ENCODE measurements at regions not wholly inside any gene's neighbourhood (a gene's known extent, or its start where the extent isn't known, plus 50 kb on each side); places are given as distances from the start of the nearest gene placed in this dataset.
A peak's percentile ranks its signal among the peaks of the same experiment; 100 is the strongest.

DNA sequence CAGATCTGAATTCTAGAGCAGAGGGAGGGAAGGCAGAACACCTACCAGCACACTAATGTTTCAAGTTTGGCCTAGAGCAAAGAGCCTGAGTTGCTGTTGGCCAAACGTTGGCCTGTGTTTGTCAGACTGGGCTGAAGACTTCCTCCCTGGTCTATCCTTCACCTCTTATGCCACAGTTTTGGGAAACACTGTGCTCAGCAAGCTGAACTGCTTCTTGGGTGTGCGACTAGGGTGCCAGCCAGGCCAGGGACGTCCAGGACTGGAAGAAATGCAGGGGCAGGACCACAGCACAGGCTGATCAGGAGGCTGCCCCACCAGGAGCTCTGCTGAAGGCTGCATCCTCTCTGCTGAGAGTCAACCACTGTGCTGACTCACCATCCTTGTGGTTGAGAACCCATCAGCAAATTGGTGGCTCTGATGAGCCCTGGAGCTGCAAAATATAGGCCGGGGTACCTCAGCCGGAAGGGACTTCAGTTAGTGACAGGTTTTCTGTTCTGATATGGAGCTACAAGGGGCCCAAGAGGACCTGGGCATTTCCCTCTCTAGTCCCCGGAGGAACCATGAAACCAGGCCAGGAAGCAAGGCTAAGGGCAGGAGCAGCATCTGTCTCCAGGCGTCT, 131.6 kb upstream of the RASGRP1 start:
- no peak for DNase-seq (ENCODE audit: low spot score)

- DNase-seq (ENCODE audit: low spot score), result no peak
Observed at GRCh38 chr15:38696790-38697495, 132.3 kb upstream of the RASGRP1 start.

DNA sequence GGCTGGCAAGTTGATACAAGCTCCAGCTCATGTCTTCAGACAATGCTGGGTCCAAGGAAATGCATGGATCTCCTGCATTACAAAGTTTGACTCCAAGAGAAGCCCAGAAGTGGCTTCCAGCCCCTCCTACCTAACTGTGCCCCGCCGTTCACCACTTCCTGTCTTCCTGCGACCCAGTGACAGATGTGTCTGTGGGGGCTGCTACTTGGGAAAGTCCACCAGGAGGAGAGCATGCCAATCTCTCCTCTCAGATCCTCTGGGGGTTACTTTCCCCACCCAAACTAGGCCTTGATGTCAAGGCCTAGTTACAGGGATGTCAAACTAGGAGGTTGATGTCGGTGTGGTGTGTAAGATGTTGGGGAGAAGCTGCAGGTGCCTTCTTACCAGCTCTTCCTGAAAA, 133.6 kb upstream of the RASGRP1 start:
- DNase-seq (ENCODE audit: low spot score), result no peak

- peak; percentile 69 for DNase-seq (ENCODE audit: low spot score)
Observed at GRCh38 chr15:38699633-38700230, 135.1 kb upstream of the RASGRP1 start.

- no peak for DNase-seq (ENCODE audit: low spot score)
Observed at GRCh38 chr15:38701149-38701548, 136.5 kb upstream of the RASGRP1 start.

DNA sequence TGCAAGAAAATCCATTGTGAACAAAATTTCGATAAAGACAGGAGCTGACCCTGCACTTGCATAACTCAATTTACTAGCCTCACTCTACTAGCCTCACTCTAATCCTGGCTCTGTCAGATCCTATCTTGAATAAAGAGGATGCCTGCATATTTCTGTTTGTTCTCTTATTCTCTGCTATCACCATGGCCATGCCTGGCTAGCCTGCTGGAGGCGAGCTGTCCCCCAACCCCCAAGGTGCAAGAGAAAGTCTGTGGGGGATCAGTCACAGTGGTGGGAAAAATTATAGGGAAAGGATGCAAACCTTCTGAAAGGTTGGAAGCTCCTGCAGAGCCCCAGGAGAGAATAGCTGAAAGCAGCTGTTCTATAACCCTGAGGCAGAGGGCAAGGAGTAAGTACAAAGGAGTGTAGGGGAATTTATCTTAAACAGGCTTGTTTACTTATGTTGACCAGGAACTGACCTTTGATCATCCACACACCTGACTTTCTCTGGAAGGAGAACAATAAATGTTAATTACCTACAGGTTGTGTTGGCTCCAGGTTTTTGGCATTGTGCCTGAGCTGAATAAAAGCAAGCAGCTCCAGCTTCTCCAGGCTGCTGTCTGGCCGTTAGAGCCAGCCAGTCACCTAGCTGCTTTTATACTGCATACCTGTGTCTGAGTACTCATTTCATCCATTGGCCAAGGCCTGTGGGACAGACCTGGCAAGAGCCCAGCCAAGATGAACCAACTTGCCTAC, 137.7 kb upstream of the RASGRP1 start:
- no peak for DNase-seq (ENCODE audit: low spot score)

- no peak for DNase-seq (ENCODE audit: low spot score)
Observed at GRCh38 chr15:38705436-38706219, 141.0 kb upstream of the RASGRP1 start.

DNA sequence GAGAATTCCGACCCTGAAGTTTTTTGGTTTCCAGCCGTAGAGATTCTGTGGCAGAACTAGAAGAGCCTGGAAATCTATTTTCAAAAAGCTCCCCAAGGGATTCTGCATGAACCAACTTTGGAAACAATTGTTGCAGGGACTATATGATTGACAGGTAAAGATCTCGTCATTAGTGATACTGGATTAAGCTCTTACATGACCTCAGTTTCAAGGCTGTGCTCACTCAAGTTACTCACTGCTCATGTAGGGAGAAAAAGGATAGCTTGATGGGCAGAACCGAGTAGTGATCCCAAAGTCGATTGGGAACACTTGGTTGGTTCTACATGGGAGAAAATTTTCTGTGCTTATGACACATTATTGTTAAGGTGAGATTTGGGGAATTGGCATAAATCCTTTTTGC, 142.3 kb upstream of the RASGRP1 start:
- DNase-seq (ENCODE audit: low spot score), result no peak

- DNase-seq (ENCODE audit: low spot score), result no peak
Observed at GRCh38 chr15:38707802-38708671, 143.4 kb upstream of the RASGRP1 start.

DNA sequence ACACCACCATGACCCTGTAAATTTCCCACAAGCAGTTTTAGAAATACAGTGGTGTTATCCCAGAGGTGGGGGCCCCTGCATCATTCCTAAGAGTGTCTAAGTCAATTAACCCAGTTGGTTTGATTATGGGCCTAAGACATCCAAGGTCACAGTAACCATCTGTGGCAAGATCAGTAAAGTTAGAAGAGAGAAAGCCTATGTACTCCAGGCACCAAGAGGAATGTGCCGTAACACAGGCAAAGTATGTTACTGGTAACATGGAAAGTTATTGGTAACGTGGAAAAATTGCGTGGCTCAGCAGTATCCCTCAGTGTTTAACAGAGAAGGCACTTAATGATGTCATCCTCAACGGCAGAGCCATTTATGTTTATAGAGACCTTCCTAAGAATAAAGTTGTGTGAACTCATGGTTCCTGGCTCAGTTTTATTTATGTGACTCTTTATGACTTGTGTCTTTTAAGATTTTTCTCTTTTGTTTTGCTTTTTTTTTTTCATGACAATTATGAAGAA, 144.1 kb upstream of the RASGRP1 start:
- no peak for DNase-seq (ENCODE audit: low spot score)

GRCh38 chr15:38709196-38709595, 144.6 kb upstream of the RASGRP1 start:
- DNase-seq (ENCODE audit: low spot score), result no peak

DNA sequence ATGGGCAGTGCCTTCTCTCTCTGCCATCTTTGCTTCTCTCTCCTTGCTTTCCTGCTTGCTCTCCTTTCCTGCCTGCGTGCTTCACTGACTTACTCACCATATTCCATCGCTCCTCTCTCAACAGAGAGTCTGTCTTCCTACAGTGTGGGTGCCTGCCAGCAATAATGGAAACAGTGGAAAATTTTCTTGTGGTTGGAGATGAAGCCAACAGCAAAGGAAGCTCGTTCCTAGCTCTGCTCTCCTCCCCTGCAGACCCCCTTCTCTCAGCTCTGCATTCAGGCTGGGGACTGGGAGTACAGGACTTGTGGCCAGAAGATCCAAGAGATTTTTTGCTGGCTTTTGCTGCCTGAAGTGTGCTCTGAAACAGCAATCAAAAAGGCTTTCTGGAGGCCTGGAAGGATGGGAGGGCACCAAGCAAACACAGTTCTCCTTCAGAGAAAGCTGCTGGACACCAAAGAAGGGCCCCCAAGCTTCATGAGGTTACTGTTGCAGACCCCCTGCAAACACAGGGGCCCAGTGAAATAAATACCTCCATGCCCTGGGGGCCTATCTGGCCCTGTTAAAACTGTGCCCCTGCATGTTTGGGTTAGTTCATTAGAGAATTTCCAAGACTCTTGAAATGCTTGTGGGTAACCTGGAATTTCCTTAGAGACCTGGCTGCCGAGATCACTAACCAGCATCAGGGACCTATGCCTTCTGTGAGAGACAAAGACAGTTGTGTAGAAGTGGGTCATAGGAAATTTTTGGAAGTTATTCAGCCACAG, 149.9 kb upstream of the RASGRP1 start:
- DNase-seq (ENCODE audit: low spot score), result no peak

GRCh38 chr15:38720893-38721567, 156.4 kb upstream of the RASGRP1 start:
- DNase-seq (ENCODE audit: low spot score), result no peak

GRCh38 chr15:38721568-38721945, 156.9 kb upstream of the RASGRP1 start:
- DNase-seq (ENCODE audit: low spot score), result no peak

DNA sequence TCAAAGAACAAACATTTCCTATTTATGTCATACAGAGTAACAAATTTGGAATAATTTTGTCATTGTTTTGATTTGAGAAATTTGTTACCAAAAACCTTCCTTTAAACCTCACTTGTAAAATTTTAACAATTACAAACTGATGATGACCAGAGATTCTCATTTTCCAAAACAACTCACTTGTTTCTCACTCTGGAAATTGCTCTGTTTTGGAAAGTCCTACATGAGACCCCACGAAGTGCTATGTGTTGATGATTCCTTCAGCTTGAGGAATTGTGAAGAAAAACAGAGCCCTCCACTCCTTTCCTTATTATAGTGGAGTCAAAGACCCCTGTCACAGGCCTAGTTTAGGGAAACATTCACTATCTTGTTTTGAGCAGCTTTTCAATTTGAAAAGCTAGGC, 157.6 kb upstream of the RASGRP1 start:
- DNase-seq (ENCODE audit: low spot score), result no peak

DNA sequence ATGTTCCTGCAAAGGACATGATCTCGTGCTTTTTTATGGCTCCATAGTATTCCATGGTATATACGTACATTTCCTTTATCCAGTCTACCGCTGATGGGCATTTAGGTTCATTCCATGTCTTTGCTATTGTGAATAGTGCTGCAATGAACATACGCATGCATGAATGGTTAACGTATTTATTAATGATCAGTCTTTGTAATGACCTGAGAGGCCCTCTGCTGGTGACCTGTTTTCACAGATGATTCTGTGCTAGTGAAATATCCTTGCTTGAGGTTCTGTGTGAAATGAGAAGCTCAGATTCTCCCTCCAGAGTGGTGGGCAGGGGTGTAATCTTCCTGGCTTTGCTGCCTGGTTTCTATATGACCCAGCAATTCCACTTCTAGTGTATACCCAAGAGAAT, 160.2 kb upstream of the RASGRP1 start:
- no peak for DNase-seq (ENCODE audit: low spot score)

GRCh38 chr15:38726187-38726586, 161.6 kb upstream of the RASGRP1 start:
- DNase-seq (ENCODE audit: low spot score), result no peak

GRCh38 chr15:38733331-38733730, 168.7 kb upstream of the RASGRP1 start:
- DNase-seq (ENCODE audit: low spot score), result no peak

- no peak for DNase-seq (ENCODE audit: low spot score)
Observed at GRCh38 chr15:38740206-38740605, 175.6 kb upstream of the RASGRP1 start.

Measured in ureter (tissue), 1 donor.